Keratinocyte (primary cell): ENCODE measurements at regions not wholly inside any gene's neighbourhood (a gene's known extent, or its start where the extent isn't known, plus 50 kb on each side); places are given as distances from the start of the nearest gene placed in this dataset.

Experiments
- DNase-seq: peaks from one replicate; pipeline ENCODE4 v3.0.0-alpha.2; 2011; ENCODE audit warnings: low read depth, missing footprints, low spot score
- FAIRE-seq: peaks from 2 replicates; lab custom pipeline; 2011; peaks lifted over from hg19 to GRCh38; lab: Jason Lieb, UNC
- H2AFZ ChIP-seq: 2 replicates; pipeline ENCODE4 v1.6.0; 2012; ENCODE audit warnings: low read length, control low read depth, inconsistent platforms; ENCODE audit not compliant: control insufficient read depth
- H3K27ac ChIP-seq: 2 replicates; pipeline ENCODE4 v1.5.1; 2011; ENCODE audit warnings: low read length; ENCODE audit not compliant: control insufficient read depth, insufficient read depth
- H3K27me3 ChIP-seq: 3 replicates; pipeline ENCODE4 v1.6.0; 2011; ENCODE audit warnings: low read length; ENCODE audit not compliant: control insufficient read depth, insufficient read depth; ENCODE audit errors: extremely low read depth
- H3K36me3 ChIP-seq, 2 experiments: 2 replicates in 1 of 2; 3 replicates in 1 of 2; pipeline ENCODE4 v1.5.1; 2011; ENCODE audit warnings: low read length in 2 of 2, mild to moderate bottlenecking in 1 of 2; ENCODE audit not compliant: control insufficient read depth in 2 of 2, insufficient read depth in 2 of 2; ENCODE audit errors: extremely low read depth in 1 of 2
- H3K4me1 ChIP-seq: 3 replicates; pipeline ENCODE4 v1.5.1; 2011; ENCODE audit warnings: low read length; ENCODE audit not compliant: control insufficient read depth, insufficient read depth; ENCODE audit errors: extremely low read depth
- H3K4me2 ChIP-seq: 3 replicates; pipeline ENCODE4 v1.6.0; 2011; ENCODE audit warnings: low read depth, low read length; ENCODE audit not compliant: control insufficient read depth, insufficient read depth; ENCODE audit errors: extremely low read depth
- H3K4me3 ChIP-seq, 3 experiments: fragments of 200-600 bp in 1 of 3; sonication (generic) in 1 of 3; 2 replicates in 2 of 3; 3 replicates in 1 of 3; pipeline ENCODE4 v1.5.1; 2011 to 2016; ENCODE audit warnings: low read length in 3 of 3, mild to moderate bottlenecking in 3 of 3, control low read depth in 2 of 3, inconsistent platforms in 1 of 3, low read depth in 1 of 3, mixed read lengths in 1 of 3, mixed run types in 1 of 3, moderate library complexity in 1 of 3; ENCODE audit not compliant: control insufficient read depth in 2 of 3, insufficient read depth in 2 of 3; ENCODE audit errors: extremely low read depth in 1 of 3
- H3K79me2 ChIP-seq: 2 replicates; pipeline ENCODE4 v1.6.0; 2012; ENCODE audit warnings: low read length; ENCODE audit not compliant: control insufficient read depth, insufficient read depth
- H3K9ac ChIP-seq: 3 replicates; pipeline ENCODE4 v1.6.0; 2011; ENCODE audit warnings: low read length; ENCODE audit not compliant: control insufficient read depth, insufficient read depth; ENCODE audit errors: extremely low read depth
- H3K9me1 ChIP-seq: 3 replicates; pipeline ENCODE4 v1.6.0; 2011; ENCODE audit warnings: low read length; ENCODE audit not compliant: control insufficient read depth, insufficient read depth; ENCODE audit errors: extremely low read depth
- H3K9me3 ChIP-seq: 2 replicates; pipeline ENCODE4 v1.5.1; 2012; ENCODE audit warnings: low read depth, low read length; ENCODE audit not compliant: control insufficient read depth
- H4K20me1 ChIP-seq: 3 replicates; pipeline ENCODE4 v1.6.0; 2011; ENCODE audit warnings: low read length; ENCODE audit not compliant: control insufficient read depth, insufficient read depth; ENCODE audit errors: extremely low read depth
- EZH2 ChIP-seq: IDR thresholded peaks from one replicate; pipeline ENCODE4 v1.6.1; 2012; ENCODE audit warnings: inconsistent platforms, mild to moderate bottlenecking, low read length, moderate library complexity
- dilution Hi-C: fragments of 300-500 bp; cut with MboI; formaldehyde crosslinking; loops from one replicate; pipeline ENCODE4 v1.7.0; 2020; ENCODE audit warnings: low sequenced_read_pairs; ENCODE audit not compliant: extremely low pct_ligation_motif_present
- TF ChIP-seq, protein P1 (sequence below), 3 experiments: IDR thresholded peaks in 1 of 3; conservative IDR thresholded peaks in 1 of 3; optimal IDR thresholded peaks in 1 of 3; 2 replicates in 2 of 3; 3 replicates in 1 of 3; pipeline versions ENCODE3 to v1.5.1; 2011; ENCODE audit warnings: low read length in 3 of 3, mild to moderate bottlenecking in 3 of 3, moderate library complexity in 2 of 3, control low read depth in 1 of 3, inconsistent platforms in 1 of 3; ENCODE audit not compliant: insufficient read depth in 2 of 3; ENCODE audit errors: extremely low read depth in 1 of 3

- H3K9me1 ChIP-seq, result no peaks in the 10 kb centered on the region
- no peak overlapping the region for H3K27ac ChIP-seq
- FAIRE-seq (no peak), DNase-seq (no peak)
- no peak overlapping the region for H3K4me3 ChIP-seq
- dilution Hi-C loops, result no loop called here
- H3K4me2 ChIP-seq, result no peak overlapping the region
- no peaks in the 10 kb centered on the region for H4K20me1 ChIP-seq
- no peaks in the 10 kb centered on the region for H3K27me3 ChIP-seq
- no peak overlapping the region for H3K9ac ChIP-seq
- TF ChIP-seq EZH2, result no peak
- TF ChIP-seq, protein P1, sequence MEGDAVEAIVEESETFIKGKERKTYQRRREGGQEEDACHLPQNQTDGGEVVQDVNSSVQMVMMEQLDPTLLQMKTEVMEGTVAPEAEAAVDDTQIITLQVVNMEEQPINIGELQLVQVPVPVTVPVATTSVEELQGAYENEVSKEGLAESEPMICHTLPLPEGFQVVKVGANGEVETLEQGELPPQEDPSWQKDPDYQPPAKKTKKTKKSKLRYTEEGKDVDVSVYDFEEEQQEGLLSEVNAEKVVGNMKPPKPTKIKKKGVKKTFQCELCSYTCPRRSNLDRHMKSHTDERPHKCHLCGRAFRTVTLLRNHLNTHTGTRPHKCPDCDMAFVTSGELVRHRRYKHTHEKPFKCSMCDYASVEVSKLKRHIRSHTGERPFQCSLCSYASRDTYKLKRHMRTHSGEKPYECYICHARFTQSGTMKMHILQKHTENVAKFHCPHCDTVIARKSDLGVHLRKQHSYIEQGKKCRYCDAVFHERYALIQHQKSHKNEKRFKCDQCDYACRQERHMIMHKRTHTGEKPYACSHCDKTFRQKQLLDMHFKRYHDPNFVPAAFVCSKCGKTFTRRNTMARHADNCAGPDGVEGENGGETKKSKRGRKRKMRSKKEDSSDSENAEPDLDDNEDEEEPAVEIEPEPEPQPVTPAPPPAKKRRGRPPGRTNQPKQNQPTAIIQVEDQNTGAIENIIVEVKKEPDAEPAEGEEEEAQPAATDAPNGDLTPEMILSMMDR (optimal IDR thresholded peaks at IDR 0.05 in 1 of 3, IDR thresholded peaks at IDR 0.05 in 1 of 3, conservative IDR thresholded peaks at IDR 0.05 in 1 of 3; ENCODE audit: extremely low read depth in 1 of 3, insufficient read depth in 2 of 3, low read length in 3 of 3), result no peak
- H3K79me2 ChIP-seq, result no peaks in the 10 kb centered on the region
- H2AFZ ChIP-seq, result no peak overlapping the region
- no peaks in the 10 kb centered on the region for H3K36me3 ChIP-seq
- no peaks in the 10 kb centered on the region for H3K4me1 ChIP-seq
- H3K9me3 ChIP-seq, result peaks cover 11% of the 10 kb centered on the region
These were observed 234.9 kb downstream of the TUBA3C start for GRCh38 chr13:18946738-18947137.

- Histone ChIP-seq H3K4me3 (no peak overlapping the region), H3K9me1 (no peaks in the 10 kb centered on the region), H3K4me2 (no peak overlapping the region), H3K36me3 (no peaks in the 10 kb centered on the region), H3K4me1 (no peaks in the 10 kb centered on the region), H3K27ac (no peak overlapping the region), H3K9ac (no peak overlapping the region), H3K9me3 (peaks cover 6% of the 10 kb centered on the region), H4K20me1 (no peaks in the 10 kb centered on the region), H3K79me2 (no peaks in the 10 kb centered on the region), H3K27me3 (no peaks in the 10 kb centered on the region), H2AFZ (no peak overlapping the region)
- no peak for DNase-seq
- FAIRE-seq, result no peak
- dilution Hi-C loops, result no loop called here
- no peak for TF ChIP-seq EZH2
These were observed 237.0 kb downstream of the TUBA3C start for GRCh38 chr13:18944501-18945068.
